ENCODE measurements at regions not wholly inside any gene's neighbourhood (a gene's known extent, or its start where the extent isn't known, plus 50 kb on each side); places are given as distances from the start of the nearest gene placed in this dataset.

DNA sequence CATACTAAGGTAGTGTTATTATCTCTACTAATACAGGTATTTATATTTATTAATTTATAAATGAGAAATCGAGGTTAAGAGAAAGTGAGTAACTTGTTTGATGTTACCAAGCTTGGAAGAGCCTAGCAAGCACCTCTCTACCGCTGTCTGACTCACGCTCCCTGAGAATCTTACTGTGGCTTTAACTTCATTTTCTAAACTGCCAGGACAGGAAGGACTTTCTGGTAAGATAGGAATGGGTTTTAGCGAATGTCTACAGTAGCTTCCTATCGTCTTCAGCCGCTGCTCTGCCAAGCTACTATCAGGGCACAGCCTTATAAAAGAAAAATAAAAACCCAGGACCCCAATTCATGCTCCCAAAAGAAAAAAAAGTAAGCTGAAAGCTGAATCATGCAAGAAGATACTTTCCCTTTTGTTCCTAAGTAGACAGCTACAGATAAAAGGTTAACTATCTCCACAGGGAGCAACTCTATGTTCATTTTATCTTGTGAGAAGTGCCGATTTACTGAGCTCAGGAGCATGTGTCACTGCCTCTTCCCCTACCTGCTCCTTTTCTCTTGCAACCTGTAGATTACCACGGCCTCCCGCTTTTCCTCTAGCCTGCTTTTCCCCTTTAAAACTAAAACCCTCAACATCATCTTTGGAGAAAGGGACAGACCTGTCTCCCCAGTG is 60.2 kb downstream of the THNSL1 start:
- Histone ChIP-seq H3K4me3 (ENCODE audit: low read depth, low read length) (no peak overlapping the region), H3K27me3 (ENCODE audit: control insufficient read depth, insufficient read depth, low read length) (no peaks in the 10 kb centered on the region), H3K36me3 (ENCODE audit: control insufficient read depth, insufficient read depth, low read length) (no peaks in the 10 kb centered on the region)
- no peak for DNase-seq (ENCODE audit: low read depth)
- TF ChIP-seq, protein P1, sequence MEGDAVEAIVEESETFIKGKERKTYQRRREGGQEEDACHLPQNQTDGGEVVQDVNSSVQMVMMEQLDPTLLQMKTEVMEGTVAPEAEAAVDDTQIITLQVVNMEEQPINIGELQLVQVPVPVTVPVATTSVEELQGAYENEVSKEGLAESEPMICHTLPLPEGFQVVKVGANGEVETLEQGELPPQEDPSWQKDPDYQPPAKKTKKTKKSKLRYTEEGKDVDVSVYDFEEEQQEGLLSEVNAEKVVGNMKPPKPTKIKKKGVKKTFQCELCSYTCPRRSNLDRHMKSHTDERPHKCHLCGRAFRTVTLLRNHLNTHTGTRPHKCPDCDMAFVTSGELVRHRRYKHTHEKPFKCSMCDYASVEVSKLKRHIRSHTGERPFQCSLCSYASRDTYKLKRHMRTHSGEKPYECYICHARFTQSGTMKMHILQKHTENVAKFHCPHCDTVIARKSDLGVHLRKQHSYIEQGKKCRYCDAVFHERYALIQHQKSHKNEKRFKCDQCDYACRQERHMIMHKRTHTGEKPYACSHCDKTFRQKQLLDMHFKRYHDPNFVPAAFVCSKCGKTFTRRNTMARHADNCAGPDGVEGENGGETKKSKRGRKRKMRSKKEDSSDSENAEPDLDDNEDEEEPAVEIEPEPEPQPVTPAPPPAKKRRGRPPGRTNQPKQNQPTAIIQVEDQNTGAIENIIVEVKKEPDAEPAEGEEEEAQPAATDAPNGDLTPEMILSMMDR (IDR thresholded peaks at IDR 0.05; ENCODE audit: insufficient read depth, low read length, poor library complexity, severe bottlenecking), result no peak

DNA sequence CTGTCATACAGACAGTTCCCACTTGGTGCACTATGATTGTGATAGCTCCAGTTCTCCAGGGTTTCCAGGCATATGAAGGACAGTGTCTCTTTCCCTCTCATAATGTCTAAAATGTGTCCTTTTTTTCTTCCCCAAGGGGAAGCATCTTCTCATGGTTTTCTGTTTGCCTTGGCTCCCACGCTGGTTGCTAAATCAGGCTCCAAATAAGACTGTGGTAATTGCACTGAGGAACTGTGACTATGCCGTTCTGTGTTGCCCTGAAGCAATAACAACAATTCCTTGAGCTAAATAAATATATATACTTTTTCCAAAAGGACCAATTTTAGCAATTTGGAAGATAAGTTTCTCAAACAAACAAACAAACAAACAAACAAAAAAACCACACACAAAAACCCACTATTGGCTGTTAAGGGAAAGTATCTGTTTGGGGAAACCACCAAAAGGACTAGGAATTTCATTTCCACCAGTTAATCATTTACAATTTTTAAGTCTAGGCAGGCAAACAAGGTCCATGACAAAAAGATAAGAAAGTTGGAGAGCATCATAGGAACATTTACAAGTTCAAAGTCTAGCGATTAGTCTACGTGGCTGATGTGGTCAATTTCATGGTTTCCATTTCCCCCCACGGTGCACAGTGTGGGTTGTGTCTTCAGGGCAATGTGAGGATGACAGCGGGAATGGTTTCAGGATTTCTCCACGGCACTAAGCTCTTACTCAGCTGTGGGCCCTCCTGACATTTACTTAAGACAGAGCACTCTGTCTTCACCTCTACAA is 62.4 kb downstream of the THNSL1 start:
- Histone ChIP-seq H3K27me3 (ENCODE audit: control insufficient read depth, insufficient read depth, low read length) (no peaks in the 10 kb centered on the region), H3K36me3 (ENCODE audit: control insufficient read depth, insufficient read depth, low read length) (no peaks in the 10 kb centered on the region), H3K4me3 (ENCODE audit: low read depth, low read length) (no peak overlapping the region)
- no peak for DNase-seq (ENCODE audit: low read depth)
- TF ChIP-seq, protein P1 (IDR thresholded peaks at IDR 0.05; ENCODE audit: insufficient read depth, low read length, poor library complexity, severe bottlenecking), result no peak

DNA sequence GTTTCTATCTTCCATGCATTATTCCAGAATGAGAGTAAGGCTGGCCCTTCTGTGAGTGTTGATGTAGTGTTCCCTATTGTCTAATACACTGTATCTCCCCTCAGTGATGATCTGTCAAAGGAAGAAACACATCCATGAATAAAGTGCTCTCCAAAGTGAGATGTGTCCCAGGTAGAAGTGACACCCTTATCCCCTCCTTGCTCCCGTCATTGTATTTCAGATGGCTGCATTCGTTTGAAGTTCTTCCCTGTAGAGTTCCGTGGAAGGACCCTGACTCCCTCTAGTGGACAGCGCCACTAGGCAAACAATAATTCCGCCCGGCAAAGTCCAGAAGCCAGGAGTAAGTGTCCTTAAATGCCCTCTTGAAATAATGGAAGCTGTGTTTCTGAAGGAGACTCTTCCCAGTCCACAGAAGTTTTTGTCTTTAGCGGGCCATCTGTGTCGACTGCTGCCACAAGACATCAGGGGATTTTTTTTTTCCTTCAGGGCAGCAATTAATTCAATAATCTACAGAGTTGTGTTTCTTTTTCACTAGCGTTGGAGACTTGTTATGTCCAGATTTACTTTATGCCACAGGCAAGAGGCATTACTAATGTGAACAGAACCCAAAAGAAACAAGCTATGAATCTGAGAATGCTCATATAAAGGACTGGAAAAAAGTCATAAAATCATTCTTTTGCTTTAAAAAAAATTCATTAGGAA is 64.6 kb downstream of the THNSL1 start:
- peak; percentile 49 for DNase-seq (ENCODE audit: low read depth)
- Histone ChIP-seq H3K36me3 (ENCODE audit: control insufficient read depth, insufficient read depth, low read length) (no peaks in the 10 kb centered on the region), H3K4me3 (ENCODE audit: low read depth, low read length) (no peak overlapping the region), H3K27me3 (ENCODE audit: control insufficient read depth, insufficient read depth, low read length) (no peaks in the 10 kb centered on the region)
- TF ChIP-seq, protein P1 (IDR thresholded peaks at IDR 0.05; ENCODE audit: insufficient read depth, low read length, poor library complexity, severe bottlenecking), result peak; percentile 90

DNA sequence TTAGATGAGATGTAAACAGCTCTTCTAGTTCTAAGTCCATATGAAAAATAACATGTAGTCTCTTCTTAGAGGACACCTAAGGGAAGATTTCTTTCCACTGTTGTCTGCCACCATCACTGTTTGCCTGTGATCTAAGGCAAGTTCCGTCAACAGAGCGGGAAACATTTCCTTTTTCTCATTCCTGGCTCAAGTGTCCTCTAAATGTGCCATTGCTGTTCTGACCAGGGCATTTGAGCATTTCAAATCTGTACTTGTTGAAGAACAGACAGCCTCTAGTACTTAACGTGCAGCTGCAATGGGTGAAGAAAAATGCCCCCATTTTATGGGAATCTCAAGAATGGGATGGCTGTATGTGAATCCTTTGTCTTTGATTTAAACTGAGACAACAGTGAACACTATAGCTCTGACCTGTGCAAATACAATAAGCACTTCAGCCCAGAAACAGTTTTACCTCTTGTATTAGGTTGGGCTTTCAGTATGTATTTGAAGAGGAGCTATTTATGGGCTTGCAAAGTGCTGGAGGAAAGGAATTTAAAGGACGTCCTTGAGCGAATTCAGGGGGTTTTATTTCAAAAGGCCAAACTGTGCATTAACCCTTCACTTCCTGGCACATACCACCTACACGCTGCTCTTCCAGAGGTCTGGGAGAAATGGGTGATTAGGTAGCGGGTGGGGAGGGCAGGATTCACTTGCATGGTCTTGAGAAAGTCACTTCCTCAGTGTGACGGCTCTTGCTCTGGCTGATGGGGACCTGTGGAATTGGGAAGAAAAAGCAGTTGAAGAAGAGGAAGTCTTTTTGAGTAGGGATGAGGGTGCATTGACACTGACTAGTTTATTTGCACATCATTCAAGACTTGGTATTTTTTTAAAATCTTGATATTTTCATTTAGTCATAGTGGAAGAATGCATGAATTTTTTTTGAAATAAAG is 66.1 kb downstream of the THNSL1 start:
- H3K27me3 ChIP-seq (ENCODE audit: control insufficient read depth, insufficient read depth, low read length), result no peaks in the 10 kb centered on the region
- no peak overlapping the region for H3K4me3 ChIP-seq (ENCODE audit: low read depth, low read length)
- TF ChIP-seq, protein P1 (IDR thresholded peaks at IDR 0.05; ENCODE audit: insufficient read depth, low read length, poor library complexity, severe bottlenecking), result no peak
- no peak for DNase-seq (ENCODE audit: low read depth)
- no peaks in the 10 kb centered on the region for H3K36me3 ChIP-seq (ENCODE audit: control insufficient read depth, insufficient read depth, low read length)

DNA sequence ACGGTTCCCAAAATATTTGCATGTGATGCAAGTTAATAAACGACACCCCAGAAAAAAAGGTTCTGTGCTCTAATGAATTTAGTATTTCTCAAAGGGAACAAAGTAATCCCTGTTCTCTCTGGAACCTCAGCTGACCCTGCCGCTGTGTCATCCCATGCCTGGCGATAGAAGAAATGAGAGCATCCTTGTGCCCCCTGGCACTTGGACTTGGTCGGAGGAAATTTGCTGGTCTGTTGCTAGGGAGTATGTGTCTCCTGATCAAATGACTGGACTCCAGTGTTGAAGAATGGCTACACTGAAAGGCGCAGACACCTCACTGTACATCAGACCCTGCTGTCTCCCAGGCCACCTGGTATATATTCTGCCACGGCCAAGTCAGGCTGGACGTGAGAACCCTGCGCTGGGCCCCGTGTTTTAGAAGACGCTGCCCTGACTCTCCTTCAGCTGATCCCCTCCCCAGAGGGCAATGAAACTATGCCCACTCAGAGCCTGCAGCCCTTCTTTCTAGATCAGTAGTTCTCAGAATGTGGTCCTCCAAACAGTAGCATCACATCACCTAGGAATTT is 67.2 kb downstream of the THNSL1 start:
- TF ChIP-seq, protein P1 (IDR thresholded peaks at IDR 0.05; ENCODE audit: insufficient read depth, low read length, poor library complexity, severe bottlenecking), result no peak
- no peak for DNase-seq (ENCODE audit: low read depth)
- Histone ChIP-seq H3K27me3 (ENCODE audit: control insufficient read depth, insufficient read depth, low read length) (no peaks in the 10 kb centered on the region), H3K4me3 (ENCODE audit: low read depth, low read length) (no peak overlapping the region), H3K36me3 (ENCODE audit: control insufficient read depth, insufficient read depth, low read length) (no peaks in the 10 kb centered on the region)
